ENCODE measurements at regions not wholly inside any gene's neighbourhood (a gene's known extent, or its start where the extent isn't known, plus 50 kb on each side); places are given as distances from the start of the nearest gene placed in this dataset.

GRCh38 chr3:1830851-1831250, 267.8 kb upstream of the CNTN4 start:
- Histone ChIP-seq H3K79me1 (replicated peaks; ENCODE audit: low read length, poor library complexity, severe bottlenecking) (no peaks in the 10 kb centered on the region), H2AFZ (ENCODE audit: low read depth, low read length) (no peak overlapping the region), H2AK5ac (ENCODE audit: low read length, severe bottlenecking) (no peak overlapping the region)

GRCh38 chr3:1832395-1832794, 266.3 kb upstream of the CNTN4 start:
- no peak overlapping the region for H4K91ac ChIP-seq (ENCODE audit: low read length)
- no peaks in the 10 kb centered on the region for H3K27me3 ChIP-seq (ENCODE audit: control insufficient read depth in 1 of 2, insufficient read depth in 1 of 2, low read length in 2 of 2)
- no peak overlapping the region for H3K23ac ChIP-seq (ENCODE audit: low read length in 2 of 2)
- no peak overlapping the region for H3K14ac ChIP-seq (ENCODE audit: low read length in 2 of 2)
- no peak overlapping the region for H2BK15ac ChIP-seq (ENCODE audit: low read depth, poor library complexity, severe bottlenecking)
- no peak overlapping the region for H3K27ac ChIP-seq (ENCODE audit: low read length, poor library complexity, severe bottlenecking)
- no peaks in the 10 kb centered on the region for H3K4me1 ChIP-seq (ENCODE audit: control insufficient read depth, insufficient read depth, low read depth, low read length)
- no peak overlapping the region for H3K4ac ChIP-seq (ENCODE audit: low read depth in 1 of 2, low read length in 2 of 2)
- H3K9me3 ChIP-seq (ENCODE audit: control insufficient read depth, low read length): peaks cover 20% of the 10 kb centered on the region
- WGBS: 86% methylated on average over 2 of the region's 3 CpGs
- no peak overlapping the region for H2AK5ac ChIP-seq (ENCODE audit: low read length, severe bottlenecking)
- no peak overlapping the region for H3K4me3 ChIP-seq (ENCODE audit: insufficient read depth in 1 of 2, low read depth in 1 of 2, low read length in 2 of 2)
- H2BK120ac ChIP-seq (ENCODE audit: low read depth, low read length): no peak overlapping the region
- H3K79me1 ChIP-seq (replicated peaks; ENCODE audit: low read length, poor library complexity, severe bottlenecking): no peaks in the 10 kb centered on the region
- H2BK12ac ChIP-seq (ENCODE audit: low read length in 2 of 2): no peak overlapping the region
- no peak overlapping the region for H2BK5ac ChIP-seq (ENCODE audit: low read depth, low read length, poor library complexity, severe bottlenecking)
- H3K4me2 ChIP-seq (ENCODE audit: low read length, poor library complexity, severe bottlenecking): no peak overlapping the region
- no peak for DNase-seq
- H2AFZ ChIP-seq (ENCODE audit: low read depth, low read length): no peak overlapping the region
- H3K36me3 ChIP-seq (ENCODE audit: control insufficient read depth in 1 of 2, insufficient read depth in 2 of 2, low read depth in 1 of 2, low read length in 2 of 2): no peaks in the 10 kb centered on the region
- H3K9ac ChIP-seq (ENCODE audit: low read length): no peak overlapping the region
- H3K18ac ChIP-seq (ENCODE audit: low read depth in 1 of 2, low read length in 2 of 2): no peak overlapping the region
- no peak overlapping the region for H4K8ac ChIP-seq (ENCODE audit: low read length)

More at GRCh38 chr3:1830851-1831250, 267.8 kb upstream of the CNTN4 start:
- Histone ChIP-seq H3K18ac (ENCODE audit: low read depth in 1 of 2, low read length in 2 of 2) (no peak overlapping the region), H2BK120ac (ENCODE audit: low read depth, low read length) (no peak overlapping the region), H4K91ac (ENCODE audit: low read length) (no peak overlapping the region), H3K36me3 (ENCODE audit: control insufficient read depth in 1 of 2, insufficient read depth in 2 of 2, low read depth in 1 of 2, low read length in 2 of 2) (no peaks in the 10 kb centered on the region), H3K23ac (ENCODE audit: low read length in 2 of 2) (no peak overlapping the region), H3K4ac (ENCODE audit: low read depth in 1 of 2, low read length in 2 of 2) (no peak overlapping the region), H3K14ac (ENCODE audit: low read length in 2 of 2) (no peak overlapping the region), H3K27me3 (ENCODE audit: control insufficient read depth in 1 of 2, insufficient read depth in 1 of 2, low read length in 2 of 2) (no peaks in the 10 kb centered on the region), H3K9ac (ENCODE audit: low read length) (no peak overlapping the region), H2BK15ac (ENCODE audit: low read depth, poor library complexity, severe bottlenecking) (no peak overlapping the region), H3K4me3 (ENCODE audit: insufficient read depth in 1 of 2, low read depth in 1 of 2, low read length in 2 of 2) (no peak overlapping the region), H2BK12ac (ENCODE audit: low read length in 2 of 2) (no peak overlapping the region), H3K4me1 (ENCODE audit: control insufficient read depth, insufficient read depth, low read depth, low read length) (no peaks in the 10 kb centered on the region), H3K4me2 (ENCODE audit: low read length, poor library complexity, severe bottlenecking) (no peak overlapping the region), H3K9me3 (ENCODE audit: control insufficient read depth, low read length) (peaks cover 15% of the 10 kb centered on the region), H3K27ac (ENCODE audit: low read length, poor library complexity, severe bottlenecking) (no peak overlapping the region), H4K8ac (ENCODE audit: low read length) (no peak overlapping the region), H2BK5ac (ENCODE audit: low read depth, low read length, poor library complexity, severe bottlenecking) (no peak overlapping the region)
- 63% methylated on average over 2 of the region's 3 CpGs for WGBS
- DNase-seq: no peak

- Histone ChIP-seq H2BK12ac (ENCODE audit: low read length in 2 of 2) (no peak overlapping the region), H3K4me2 (ENCODE audit: low read length, poor library complexity, severe bottlenecking) (no peak overlapping the region), H3K27me3 (ENCODE audit: control insufficient read depth in 1 of 2, insufficient read depth in 1 of 2, low read length in 2 of 2) (no peaks in the 10 kb centered on the region), H2BK15ac (ENCODE audit: low read depth, poor library complexity, severe bottlenecking) (no peak overlapping the region), H3K4me1 (ENCODE audit: control insufficient read depth, insufficient read depth, low read depth, low read length) (no peaks in the 10 kb centered on the region), H2BK5ac (ENCODE audit: low read depth, low read length, poor library complexity, severe bottlenecking) (no peak overlapping the region), H2BK120ac (ENCODE audit: low read depth, low read length) (no peak overlapping the region), H3K79me1 (replicated peaks; ENCODE audit: low read length, poor library complexity, severe bottlenecking) (no peaks in the 10 kb centered on the region), H4K91ac (ENCODE audit: low read length) (no peak overlapping the region), H3K27ac (ENCODE audit: low read length, poor library complexity, severe bottlenecking) (no peak overlapping the region), H3K14ac (ENCODE audit: low read length in 2 of 2) (no peak overlapping the region), H3K36me3 (ENCODE audit: control insufficient read depth in 1 of 2, insufficient read depth in 2 of 2, low read depth in 1 of 2, low read length in 2 of 2) (no peaks in the 10 kb centered on the region), H4K8ac (ENCODE audit: low read length) (no peak overlapping the region), H3K4me3 (ENCODE audit: insufficient read depth in 1 of 2, low read depth in 1 of 2, low read length in 2 of 2) (no peak overlapping the region), H2AFZ (ENCODE audit: low read depth, low read length) (no peak overlapping the region), H2AK5ac (ENCODE audit: low read length, severe bottlenecking) (no peak overlapping the region), H3K4ac (ENCODE audit: low read depth in 1 of 2, low read length in 2 of 2) (no peak overlapping the region), H3K9ac (ENCODE audit: low read length) (no peak overlapping the region), H3K9me3 (ENCODE audit: control insufficient read depth, low read length) (peaks cover 39% of the 10 kb centered on the region), H3K23ac (ENCODE audit: low read length in 2 of 2) (no peak overlapping the region), H3K18ac (ENCODE audit: low read depth in 1 of 2, low read length in 2 of 2) (no peak overlapping the region)
- no peak for DNase-seq
- WGBS: 71% methylated on average over 6 of the region's 6 CpGs
Observed at GRCh38 chr3:1843111-1843510, 255.6 kb upstream of the CNTN4 start.

GRCh38 chr3:1847571-1847970, 251.1 kb upstream of the CNTN4 start:
- peaks cover 19% of the 10 kb centered on the region for H3K9me3 ChIP-seq (ENCODE audit: control insufficient read depth, low read length)
- no peak overlapping the region for H2BK15ac ChIP-seq (ENCODE audit: low read depth, poor library complexity, severe bottlenecking)
- H3K23ac ChIP-seq (ENCODE audit: low read length in 2 of 2): no peak overlapping the region
- no peaks in the 10 kb centered on the region for H3K79me1 ChIP-seq (replicated peaks; ENCODE audit: low read length, poor library complexity, severe bottlenecking)
- H3K4me1 ChIP-seq (ENCODE audit: control insufficient read depth, insufficient read depth, low read depth, low read length): no peaks in the 10 kb centered on the region
- no peak overlapping the region for H3K18ac ChIP-seq (ENCODE audit: low read depth in 1 of 2, low read length in 2 of 2)
- DNase-seq: no peak
- H2BK12ac ChIP-seq (ENCODE audit: low read length in 2 of 2): no peak overlapping the region
- no peak overlapping the region for H3K9ac ChIP-seq (ENCODE audit: low read length)
- H2BK120ac ChIP-seq (ENCODE audit: low read depth, low read length): no peak overlapping the region
- no peak overlapping the region for H2AK5ac ChIP-seq (ENCODE audit: low read length, severe bottlenecking)
- H3K4me3 ChIP-seq (ENCODE audit: insufficient read depth in 1 of 2, low read depth in 1 of 2, low read length in 2 of 2): no peak overlapping the region
- H2BK5ac ChIP-seq (ENCODE audit: low read depth, low read length, poor library complexity, severe bottlenecking): no peak overlapping the region
- H3K27ac ChIP-seq (ENCODE audit: low read length, poor library complexity, severe bottlenecking): no peak overlapping the region
- no peak overlapping the region for H4K91ac ChIP-seq (ENCODE audit: low read length)
- H3K36me3 ChIP-seq (ENCODE audit: control insufficient read depth in 1 of 2, insufficient read depth in 2 of 2, low read depth in 1 of 2, low read length in 2 of 2): no peaks in the 10 kb centered on the region
- H3K27me3 ChIP-seq (ENCODE audit: control insufficient read depth in 1 of 2, insufficient read depth in 1 of 2, low read length in 2 of 2): no peaks in the 10 kb centered on the region
- no peak overlapping the region for H3K4ac ChIP-seq (ENCODE audit: low read depth in 1 of 2, low read length in 2 of 2)
- H3K14ac ChIP-seq (ENCODE audit: low read length in 2 of 2): no peak overlapping the region
- H2AFZ ChIP-seq (ENCODE audit: low read depth, low read length): no peak overlapping the region
- no peak overlapping the region for H3K4me2 ChIP-seq (ENCODE audit: low read length, poor library complexity, severe bottlenecking)
- WGBS: 76% methylated on average over 2 of the region's 3 CpGs
- H4K8ac ChIP-seq (ENCODE audit: low read length): no peak overlapping the region
